IPS DF 19.7 (cell line): ENCODE measurements at regions not wholly inside any gene's neighbourhood (a gene's known extent, or its start where the extent isn't known, plus 50 kb on each side); places are given as distances from the start of the nearest gene placed in this dataset.

Source experiments
- DNase-seq: peaks from one replicate; pipeline ENCODE4 v3.0.0-alpha.2; 2013; ENCODE audit warnings: low read depth, low spot score

- no peak for DNase-seq
Observed at GRCh38 chr10:78866731-78867554, 201.8 kb upstream of the ZMIZ1 start.

- DNase-seq, result no peak
Observed at GRCh38 chr10:78867555-78867939, 201.2 kb upstream of the ZMIZ1 start.

- no peak for DNase-seq
Observed at GRCh38 chr10:78868048-78868447, 200.7 kb upstream of the ZMIZ1 start.

GRCh38 chr10:78868456-78868855 lies 200.3 kb upstream of the ZMIZ1 start:
- DNase-seq, result no peak

GRCh38 chr10:78868861-78869260 lies 199.9 kb upstream of the ZMIZ1 start:
- DNase-seq, result no peak

GRCh38 chr10:78869508-78870454 lies 199.0 kb upstream of the ZMIZ1 start:
- no peak for DNase-seq

GRCh38 chr10:78870458-78870857 lies 198.3 kb upstream of the ZMIZ1 start:
- DNase-seq, result no peak

- no peak for DNase-seq
Observed at GRCh38 chr10:78871796-78872195, 197.0 kb upstream of the ZMIZ1 start.

- DNase-seq, result no peak
Observed at GRCh38 chr10:78873413-78873812, 195.4 kb upstream of the ZMIZ1 start.

GRCh38 chr10:78875331-78875877 lies 193.4 kb upstream of the ZMIZ1 start:
- peak; percentile 48 for DNase-seq

GRCh38 chr10:78875932-78876331 lies 192.8 kb upstream of the ZMIZ1 start:
- no peak for DNase-seq

- DNase-seq, result no peak
Observed at GRCh38 chr10:78876449-78876848, 192.3 kb upstream of the ZMIZ1 start.

GRCh38 chr10:78879621-78880020 lies 189.1 kb upstream of the ZMIZ1 start:
- no peak for DNase-seq

GRCh38 chr10:78886129-78886528 lies 182.6 kb upstream of the ZMIZ1 start:
- DNase-seq, result no peak

GRCh38 chr10:78889536-78890063 lies 179.2 kb upstream of the ZMIZ1 start:
- DNase-seq, result no peak

GRCh38 chr10:78890506-78890905 lies 178.3 kb upstream of the ZMIZ1 start:
- DNase-seq, result no peak

GRCh38 chr10:78891741-78892140 lies 177.0 kb upstream of the ZMIZ1 start:
- DNase-seq, result no peak

- DNase-seq, result no peak
Observed at GRCh38 chr10:78892338-78893176, 176.2 kb upstream of the ZMIZ1 start.

GRCh38 chr10:78893217-78893616 lies 175.5 kb upstream of the ZMIZ1 start:
- no peak for DNase-seq

GRCh38 chr10:78894089-78894840 lies 174.5 kb upstream of the ZMIZ1 start:
- no peak for DNase-seq

GRCh38 chr10:78894841-78895195 lies 173.9 kb upstream of the ZMIZ1 start:
- no peak for DNase-seq
